ENCODE measurements at regions not wholly inside any gene's neighbourhood (a gene's known extent, or its start where the extent isn't known, plus 50 kb on each side); places are given as distances from the start of the nearest gene placed in this dataset.
"Not testable (repeated sequence)": the region's sequence is repeated elsewhere in the genome, so short reads cannot be mapped to it uniquely, and the experiment has no call there.

GRCh38 chr5:136924490-136924889 is 559.1 kb upstream of the TRPC7 start:
- DNase-seq = no peak

- DNase-seq = no peak
Measured at GRCh38 chr5:136910625-136911024, 545.3 kb upstream of the TRPC7 start.

DNA sequence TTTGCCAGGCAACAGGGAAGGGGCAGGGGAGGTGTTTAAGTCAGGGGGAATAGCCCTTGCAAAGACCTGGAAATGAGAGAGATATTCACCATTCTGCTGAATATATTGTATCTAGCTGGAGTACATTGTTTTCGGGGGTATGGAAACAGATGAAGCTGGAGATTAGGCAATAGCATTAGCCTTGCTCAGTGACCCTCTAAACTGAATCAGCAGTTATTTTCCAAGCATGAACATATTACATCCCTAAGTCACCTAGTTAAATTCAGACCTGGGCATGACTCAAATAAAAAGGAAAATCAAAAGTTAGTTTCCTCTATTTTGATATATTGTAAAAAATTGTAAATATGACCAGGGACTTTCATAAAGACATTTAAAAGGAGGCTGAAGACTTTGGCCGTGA is 544.6 kb upstream of the TRPC7 start:
- no peak for DNase-seq

DNA sequence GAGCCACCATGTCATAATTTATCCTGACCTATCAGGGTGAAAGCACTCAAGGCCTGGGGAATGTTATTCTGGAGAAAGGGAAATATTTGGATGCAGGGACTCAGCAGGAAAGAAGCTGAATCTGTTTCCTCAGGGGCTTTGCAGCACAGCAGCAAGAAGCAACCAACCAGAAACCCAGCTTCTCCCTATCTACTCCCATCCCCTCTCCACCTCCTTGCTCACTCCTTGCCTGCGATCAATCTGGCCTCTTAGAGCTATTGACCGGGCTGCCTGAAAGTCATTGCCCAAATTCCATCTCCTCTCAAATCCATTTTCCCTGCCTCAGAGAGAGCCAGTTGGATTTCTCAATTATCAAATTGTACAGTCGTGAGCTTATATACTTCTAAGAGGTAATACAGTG is 542.0 kb upstream of the TRPC7 start:
- no peak for DNase-seq

- no peak for DNase-seq
Measured at GRCh38 chr5:136906545-136906944, 541.2 kb upstream of the TRPC7 start.

DNA sequence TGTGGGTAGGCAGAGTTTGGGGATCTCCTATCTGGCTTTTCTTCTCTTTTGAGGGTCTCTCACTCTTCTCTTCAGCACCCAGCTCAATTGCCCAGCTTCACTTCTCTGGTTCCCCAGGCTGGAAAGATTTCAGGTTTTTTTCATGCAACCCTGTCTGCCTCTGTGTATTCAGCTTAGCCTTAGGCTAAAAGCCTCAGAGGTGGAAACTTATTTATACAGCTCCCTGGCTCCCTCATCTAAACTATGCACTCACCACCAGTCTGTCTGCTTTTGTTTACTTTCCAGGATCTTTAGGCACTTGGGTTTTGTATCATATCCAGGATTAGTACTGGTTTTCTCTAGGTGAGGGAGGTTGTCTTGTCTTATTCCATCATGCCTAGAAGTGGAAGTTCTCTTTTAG is 540.2 kb upstream of the TRPC7 start:
- no peak for DNase-seq

DNA sequence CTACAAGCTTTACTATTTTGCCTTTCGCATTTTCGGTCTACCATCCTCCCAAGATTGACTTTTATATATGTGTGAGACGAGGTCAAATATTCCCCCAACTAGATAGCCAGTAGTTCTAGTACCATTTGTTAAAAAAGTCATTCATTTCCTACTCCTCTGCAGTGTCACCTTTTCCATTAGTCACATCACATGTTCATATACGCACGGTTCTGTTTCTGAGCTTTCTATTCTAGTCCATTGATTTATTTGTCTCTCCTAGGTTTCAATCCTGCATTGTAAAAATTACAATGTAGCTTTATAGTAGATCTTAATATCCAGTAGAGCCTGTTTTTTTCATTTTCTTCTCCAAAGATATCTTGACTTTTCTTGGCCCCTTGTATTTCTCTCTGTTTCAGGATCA is 528.7 kb upstream of the TRPC7 start:
- DNase-seq = no peak

GRCh38 chr5:136892000-136892399 is 526.7 kb upstream of the TRPC7 start:
- no peak for DNase-seq

DNA sequence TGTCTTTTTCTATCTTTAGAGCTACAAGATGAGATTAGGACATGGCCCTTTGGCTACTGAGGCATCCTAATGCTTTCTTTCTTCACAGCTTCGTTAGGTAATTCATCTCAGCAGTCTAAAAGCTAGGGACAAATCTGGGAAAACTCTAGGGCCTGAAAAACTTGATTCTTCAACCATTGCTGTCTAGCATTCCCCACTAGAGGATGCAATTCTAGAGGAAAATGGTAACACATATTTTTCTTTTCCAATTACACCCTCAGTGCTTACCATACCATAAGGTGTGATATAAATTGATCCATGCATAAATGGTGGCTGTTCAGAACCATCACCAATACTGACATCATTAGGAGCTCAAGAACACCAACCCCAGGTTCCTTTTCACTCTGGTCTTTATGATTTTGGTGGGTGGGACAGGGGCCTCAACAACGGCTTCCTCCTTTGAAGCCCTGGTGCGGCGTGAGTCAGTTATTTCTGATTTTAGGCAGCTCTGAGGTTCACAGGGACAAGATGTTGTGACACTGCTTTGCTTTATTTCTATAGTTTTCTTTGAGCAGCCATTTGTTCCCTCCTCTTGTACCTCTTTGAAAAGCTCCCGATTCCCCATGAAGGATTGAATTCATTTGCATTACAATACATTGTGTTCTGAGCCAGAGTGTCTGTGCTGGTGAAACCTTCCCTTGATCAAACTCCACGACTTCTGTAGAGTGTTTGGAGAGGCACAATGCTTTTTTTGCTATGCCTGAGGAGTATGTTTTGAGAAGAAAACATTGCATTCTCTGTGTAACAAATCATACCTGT is 526.0 kb upstream of the TRPC7 start:
- no peak for DNase-seq

DNA sequence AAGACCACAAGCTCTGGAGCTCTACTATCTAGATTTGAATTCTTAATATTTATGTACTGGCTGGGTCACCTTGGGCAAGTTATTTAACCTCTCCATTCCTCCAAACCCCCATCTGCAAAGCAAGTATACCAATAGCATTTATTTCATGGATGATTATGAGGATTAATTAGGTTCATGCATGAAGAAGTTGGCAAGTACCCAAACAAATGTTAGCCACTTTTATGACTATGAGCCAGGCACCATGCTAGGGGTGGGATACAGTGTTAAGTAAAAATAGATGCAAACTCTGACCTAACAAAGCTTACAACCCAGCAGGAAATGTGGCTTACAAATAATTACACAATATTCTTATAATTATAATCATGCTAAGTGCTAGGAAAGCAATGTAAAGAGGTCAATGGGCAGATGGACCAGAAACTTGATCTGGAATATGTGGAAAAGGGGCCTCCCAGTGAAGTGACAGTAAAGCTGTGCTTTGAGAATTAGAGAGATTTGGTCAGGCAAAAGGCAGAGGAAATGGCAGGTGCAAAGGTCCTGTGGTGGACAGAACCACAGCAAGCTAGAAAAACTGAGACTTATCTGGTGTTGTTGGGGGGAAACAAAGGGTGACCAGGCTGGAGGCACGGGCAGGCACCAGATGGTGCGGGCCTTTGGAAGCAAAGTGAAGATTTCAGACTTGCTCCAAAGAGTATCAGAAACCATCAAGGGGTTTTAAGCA is 525.2 kb upstream of the TRPC7 start:
- no peak for DNase-seq

- no peak for DNase-seq
Measured at GRCh38 chr5:136886608-136887007, 521.3 kb upstream of the TRPC7 start.

DNA sequence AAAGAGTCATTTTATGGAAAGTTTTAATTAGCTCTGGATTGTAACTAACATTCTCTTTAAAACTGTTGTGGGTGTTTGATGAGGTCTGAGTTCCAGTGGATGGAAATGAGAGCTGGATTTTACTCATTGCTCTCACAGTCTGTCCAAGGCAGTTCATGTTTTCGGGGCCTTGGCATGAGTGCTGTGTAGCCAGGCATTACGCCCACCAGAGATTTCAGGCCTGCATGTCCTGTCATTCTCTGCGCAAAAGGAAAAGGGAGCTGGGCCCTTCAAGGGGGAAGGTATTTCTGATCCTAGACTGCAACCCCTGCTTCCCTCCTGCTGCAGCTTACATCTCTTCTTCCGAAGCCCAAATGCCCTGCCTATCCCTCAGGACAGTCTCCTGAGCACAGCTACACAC is 499.6 kb upstream of the TRPC7 start:
- no peak for DNase-seq

- DNase-seq = no peak
Measured at GRCh38 chr5:136856648-136857047, 491.3 kb upstream of the TRPC7 start.

DNA sequence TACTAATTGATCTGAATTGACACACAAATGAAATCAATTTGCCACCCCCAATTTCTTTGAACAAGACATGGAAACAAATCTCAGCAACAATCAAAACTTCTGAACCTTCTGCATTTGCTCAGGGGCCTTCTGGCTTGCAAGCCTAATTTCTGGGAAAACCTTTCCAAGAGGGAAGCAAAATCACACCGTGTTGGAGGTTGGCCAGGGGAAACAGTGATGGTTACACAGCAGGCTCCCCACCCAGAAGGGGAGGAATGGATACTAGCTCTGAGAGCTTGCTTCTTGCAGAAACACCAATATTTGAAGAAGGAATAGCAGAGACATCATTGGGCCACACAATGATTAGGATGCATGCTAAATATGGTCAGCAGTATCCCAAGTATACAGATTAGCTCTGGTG is 488.6 kb upstream of the TRPC7 start:
- DNase-seq = no peak

GRCh38 chr5:136840601-136841000 is 475.3 kb upstream of the TRPC7 start:
- DNase-seq = no peak

GRCh38 chr5:136836093-136836492 is 470.7 kb upstream of the TRPC7 start:
- DNase-seq = no peak

- no peak for DNase-seq
Measured at GRCh38 chr5:136820848-136821247, 455.5 kb upstream of the TRPC7 start.

- no peak for DNase-seq
Measured at GRCh38 chr5:136819526-136820302, 454.4 kb upstream of the TRPC7 start.

DNA sequence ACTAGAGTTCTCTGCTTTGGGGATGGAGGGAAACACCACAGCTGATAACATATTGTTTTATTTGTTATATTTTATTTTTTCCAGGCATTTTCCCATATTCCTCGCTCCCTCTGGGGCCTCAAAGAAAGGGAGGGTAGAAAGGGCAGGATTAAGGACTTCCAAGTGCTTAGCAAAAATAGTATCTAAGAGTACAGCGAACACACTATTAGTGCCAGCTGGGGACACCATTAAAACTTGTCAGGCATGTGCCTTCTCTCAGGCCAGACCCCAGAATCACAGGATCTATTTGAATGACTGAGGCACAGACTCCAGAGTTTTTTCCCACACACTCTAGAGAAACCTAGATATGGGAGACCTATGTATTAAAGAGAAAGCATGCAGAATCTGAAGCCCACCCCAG is 451.0 kb upstream of the TRPC7 start:
- DNase-seq = no peak

DNA sequence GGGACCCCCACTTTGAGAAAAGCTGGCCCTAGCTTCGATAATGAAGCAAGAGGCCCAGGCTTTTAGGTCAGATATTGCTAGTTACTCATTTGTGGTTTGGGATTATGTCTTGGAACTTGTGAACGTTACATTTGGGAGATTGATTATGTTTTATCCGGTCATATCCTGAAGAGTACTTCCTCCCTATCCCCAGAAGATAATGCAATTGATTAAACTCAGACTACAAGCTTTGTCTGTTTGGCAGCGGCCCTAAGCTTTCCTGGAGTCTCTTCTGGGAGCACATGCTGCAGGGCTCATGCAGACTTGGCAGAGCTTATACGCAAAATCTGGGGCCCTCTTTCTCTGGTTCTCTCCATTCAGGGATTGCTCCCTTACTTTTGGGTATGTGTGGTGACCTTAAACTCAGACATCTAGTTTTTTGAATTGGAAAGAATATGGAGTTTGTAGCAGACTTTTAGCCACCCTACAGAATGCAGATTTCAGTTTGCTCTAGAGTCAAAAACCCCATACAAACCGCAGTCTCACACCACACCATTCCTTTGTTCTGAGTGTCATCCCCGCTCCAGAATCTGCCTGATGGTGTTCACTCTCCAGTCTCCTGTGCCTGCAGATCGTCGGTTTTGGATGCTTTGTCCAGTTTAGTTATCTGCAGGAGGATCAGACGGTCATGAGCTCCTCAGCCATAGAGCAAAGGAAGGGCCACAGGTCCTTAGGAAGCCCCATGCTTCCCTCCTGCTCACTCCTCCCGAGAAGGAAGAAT is 449.5 kb upstream of the TRPC7 start:
- DNase-seq = no peak

- DNase-seq = not testable (repeated sequence)
Measured at GRCh38 chr5:136812270-136812669, 446.9 kb upstream of the TRPC7 start.

- DNase-seq = no peak
Measured at GRCh38 chr5:136811551-136811950, 446.2 kb upstream of the TRPC7 start.

- DNase-seq = no peak
Measured at GRCh38 chr5:136811086-136811485, 445.7 kb upstream of the TRPC7 start.
